ENCODE measurements at regions not wholly inside any gene's neighbourhood (a gene's known extent, or its start where the extent isn't known, plus 50 kb on each side); places are given as distances from the start of the nearest gene placed in this dataset.

- TF ChIP-seq TAF1 (IDR thresholded peaks at IDR 0.05; ENCODE audit: borderline replicate concordance, insufficient read depth, low read length), result no peak
- no peak for TF ChIP-seq SIN3A (IDR thresholded peaks at IDR 0.05; ENCODE audit: borderline replicate concordance, insufficient read depth, low read length)
- no peak for TF ChIP-seq REST (IDR thresholded peaks at IDR 0.05; ENCODE audit: insufficient read depth in 1 of 2, low read depth in 2 of 2, low read length in 2 of 2)
- no peak for TF ChIP-seq FOXP2 (optimal IDR thresholded peaks at IDR 0.05; ENCODE audit: borderline replicate concordance, extremely low read depth, extremely low read length, insufficient read depth)
- no peak for TF ChIP-seq POLR2AphosphoS5 (IDR thresholded peaks at IDR 0.05; ENCODE audit: low read depth, low read length)
These were observed 429.0 kb upstream of the PIK3C3 start for GRCh38 chr18:41526054-41526453.

GRCh38 chr18:41524674-41525470 is 430.2 kb upstream of the PIK3C3 start:
- TF ChIP-seq FOXP2 (optimal IDR thresholded peaks at IDR 0.05; ENCODE audit: borderline replicate concordance, extremely low read depth, extremely low read length, insufficient read depth), result no peak
- TF ChIP-seq POLR2AphosphoS5 (IDR thresholded peaks at IDR 0.05; ENCODE audit: low read depth, low read length), result no peak

GRCh38 chr18:41517142-41517541 is 437.9 kb upstream of the PIK3C3 start:
- TF ChIP-seq SIN3A (IDR thresholded peaks at IDR 0.05; ENCODE audit: borderline replicate concordance, insufficient read depth, low read length), result no peak
- TF ChIP-seq TAF1 (IDR thresholded peaks at IDR 0.05; ENCODE audit: borderline replicate concordance, insufficient read depth, low read length), result no peak
- no peak for TF ChIP-seq POLR2AphosphoS5 (IDR thresholded peaks at IDR 0.05; ENCODE audit: low read depth, low read length)
- no peak for TF ChIP-seq REST (IDR thresholded peaks at IDR 0.05; ENCODE audit: insufficient read depth in 1 of 2, low read depth in 2 of 2, low read length in 2 of 2)
- TF ChIP-seq FOXP2 (optimal IDR thresholded peaks at IDR 0.05; ENCODE audit: borderline replicate concordance, extremely low read depth, extremely low read length, insufficient read depth), result no peak

GRCh38 chr18:41513438-41513837 is 441.6 kb upstream of the PIK3C3 start:
- TF ChIP-seq TAF1 (IDR thresholded peaks at IDR 0.05; ENCODE audit: borderline replicate concordance, insufficient read depth, low read length) (no peak), POLR2AphosphoS5 (IDR thresholded peaks at IDR 0.05; ENCODE audit: low read depth, low read length) (no peak), REST (IDR thresholded peaks at IDR 0.05; ENCODE audit: insufficient read depth in 1 of 2, low read depth in 2 of 2, low read length in 2 of 2) (no peak), FOXP2 (optimal IDR thresholded peaks at IDR 0.05; ENCODE audit: borderline replicate concordance, extremely low read depth, extremely low read length, insufficient read depth) (no peak), SIN3A (IDR thresholded peaks at IDR 0.05; ENCODE audit: borderline replicate concordance, insufficient read depth, low read length) (no peak)

GRCh38 chr18:41504316-41504715 is 450.7 kb upstream of the PIK3C3 start:
- TF ChIP-seq TAF1 (IDR thresholded peaks at IDR 0.05; ENCODE audit: borderline replicate concordance, insufficient read depth, low read length) (no peak), FOXP2 (optimal IDR thresholded peaks at IDR 0.05; ENCODE audit: borderline replicate concordance, extremely low read depth, extremely low read length, insufficient read depth) (no peak), SIN3A (IDR thresholded peaks at IDR 0.05; ENCODE audit: borderline replicate concordance, insufficient read depth, low read length) (no peak), REST (IDR thresholded peaks at IDR 0.05; ENCODE audit: insufficient read depth in 1 of 2, low read depth in 2 of 2, low read length in 2 of 2) (no peak), POLR2AphosphoS5 (IDR thresholded peaks at IDR 0.05; ENCODE audit: low read depth, low read length) (no peak)

All from PFSK-1 (cell line).